A673 (cell line): ENCODE measurements at regions not wholly inside any gene's neighbourhood (a gene's known extent, or its start where the extent isn't known, plus 50 kb on each side); places are given as distances from the start of the nearest gene placed in this dataset.

Source experiments
- BruUV-seq: library from RNA; stranded (reverse); fragments of 400-500 nt; replicated peaks from 2 replicates; lab custom pipeline; 2021; lab: Mats Ljungman, UMichigan
- CTCF ChIA-PET: fragments of 300-600 bp; sonication (Branson Sonifier 250); formaldehyde crosslinking; loops from one replicate; lab custom pipeline; 2022; ENCODE audit warnings: antibody characterized with exemption; lab: Charles Lee
- POLR2A ChIA-PET: fragments of 300-600 bp; sonication (Branson Sonifier 250); formaldehyde crosslinking; loops from one replicate; lab custom pipeline; 2022; ENCODE audit warnings: antibody characterized with exemption; ENCODE audit not compliant: low non-redundant PET; lab: Charles Lee
- DNase-seq: peaks from one replicate; pipeline ENCODE4 v3.0.0-alpha.2; 2015; ENCODE audit warnings: low spot score
- H3K27ac ChIP-seq: fragments of 200-600 bp; sonication (generic); 2 replicates; pipeline ENCODE4 v1.5.1; 2016; ENCODE audit warnings: mixed run types, low read depth, mild to moderate bottlenecking, mixed read lengths, antibody characterized with exemption, low read length; ENCODE audit not compliant: poor library complexity, severe bottlenecking
- H3K27me3 ChIP-seq: fragments of 200-600 bp; sonication (generic); replicated peaks from 2 replicates; pipeline ENCODE4 v1.6.1; 2017; ENCODE audit warnings: mixed run types, low read depth, mild to moderate bottlenecking, mixed read lengths, antibody characterized with exemption, low read length; ENCODE audit not compliant: insufficient read depth, poor library complexity
- H3K36me3 ChIP-seq: fragments of 200-600 bp; sonication (generic); 2 replicates; pipeline ENCODE4 v1.6.1; 2016; ENCODE audit warnings: mixed run types, mild to moderate bottlenecking, mixed read lengths, antibody characterized with exemption, low read length; ENCODE audit not compliant: insufficient read depth, poor library complexity, severe bottlenecking
- H3K4me1 ChIP-seq: fragments of 200-600 bp; sonication (generic); 2 replicates; pipeline ENCODE4 v1.6.1; 2017; ENCODE audit warnings: mixed run types, mild to moderate bottlenecking, mixed read lengths, antibody characterized with exemption, low read length; ENCODE audit not compliant: insufficient read depth, poor library complexity, severe bottlenecking
- H3K4me3 ChIP-seq: fragments of 200-600 bp; sonication (generic); 2 replicates; pipeline ENCODE4 v1.5.1; 2016; ENCODE audit warnings: low read depth, mixed run types, mild to moderate bottlenecking, mixed read lengths, low read length; ENCODE audit not compliant: poor library complexity, severe bottlenecking
- H3K9me3 ChIP-seq: fragments of 200-600 bp; sonication (generic); 2 replicates; pipeline ENCODE4 v1.6.1; 2016; ENCODE audit warnings: mixed run types, low read depth, mild to moderate bottlenecking, mixed read lengths, antibody characterized with exemption, low read length; ENCODE audit not compliant: poor library complexity, severe bottlenecking
- EZH2 ChIP-seq: fragments of 200-600 bp; sonication (generic); IDR thresholded peaks from 2 replicates; pipeline ENCODE4 v1.6.1; 2017; ENCODE audit warnings: borderline replicate concordance, low read depth, mild to moderate bottlenecking, mixed read lengths, antibody characterized with exemption, low read length; ENCODE audit not compliant: poor library complexity, severe bottlenecking
- intact Hi-C: fragments of 100-400 bp; cut with micrococcal nuclease; formaldehyde crosslinking; loops from one replicate; pipeline ENCODE4 v1.10.0; 2022; ENCODE audit not compliant: unreplicated experiment
- TF ChIP-seq, protein P1 (sequence below): fragments of 300-800, 200-600 bp; sonication (generic); conservative IDR thresholded peaks from 2 replicates; pipeline ENCODE4 v1.5.1; 2017; ENCODE audit warnings: low read depth, mild to moderate bottlenecking, antibody characterized with exemption, low read length, moderate library complexity, mixed read lengths

DNA sequence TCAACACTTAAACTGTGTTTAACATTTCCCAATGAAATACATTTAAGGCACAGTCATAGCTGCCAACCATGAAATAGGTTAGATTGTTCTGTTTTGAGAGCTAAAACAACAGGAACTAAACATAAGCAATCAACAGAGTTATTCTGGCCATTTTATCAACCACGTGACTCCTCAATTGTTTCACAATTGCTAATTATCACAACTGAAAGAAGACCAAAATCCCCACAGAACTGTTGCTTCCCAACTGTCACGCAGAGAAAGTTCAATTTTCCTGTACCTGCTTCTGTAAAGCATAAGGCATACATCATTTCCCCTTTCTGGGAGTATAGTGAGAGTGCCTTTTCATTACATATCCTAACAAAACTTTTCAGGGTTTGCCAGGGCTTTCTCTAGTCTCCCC, 248.6 kb downstream of the EPHA4 start:
- no peak for TF ChIP-seq EZH2
- TF ChIP-seq, protein P1, sequence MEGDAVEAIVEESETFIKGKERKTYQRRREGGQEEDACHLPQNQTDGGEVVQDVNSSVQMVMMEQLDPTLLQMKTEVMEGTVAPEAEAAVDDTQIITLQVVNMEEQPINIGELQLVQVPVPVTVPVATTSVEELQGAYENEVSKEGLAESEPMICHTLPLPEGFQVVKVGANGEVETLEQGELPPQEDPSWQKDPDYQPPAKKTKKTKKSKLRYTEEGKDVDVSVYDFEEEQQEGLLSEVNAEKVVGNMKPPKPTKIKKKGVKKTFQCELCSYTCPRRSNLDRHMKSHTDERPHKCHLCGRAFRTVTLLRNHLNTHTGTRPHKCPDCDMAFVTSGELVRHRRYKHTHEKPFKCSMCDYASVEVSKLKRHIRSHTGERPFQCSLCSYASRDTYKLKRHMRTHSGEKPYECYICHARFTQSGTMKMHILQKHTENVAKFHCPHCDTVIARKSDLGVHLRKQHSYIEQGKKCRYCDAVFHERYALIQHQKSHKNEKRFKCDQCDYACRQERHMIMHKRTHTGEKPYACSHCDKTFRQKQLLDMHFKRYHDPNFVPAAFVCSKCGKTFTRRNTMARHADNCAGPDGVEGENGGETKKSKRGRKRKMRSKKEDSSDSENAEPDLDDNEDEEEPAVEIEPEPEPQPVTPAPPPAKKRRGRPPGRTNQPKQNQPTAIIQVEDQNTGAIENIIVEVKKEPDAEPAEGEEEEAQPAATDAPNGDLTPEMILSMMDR, result no peak
- Histone ChIP-seq H3K4me3 (no peak overlapping the region), H3K27me3 (no peaks in the 10 kb centered on the region), H3K9me3 (no peaks in the 10 kb centered on the region), H3K36me3 (no peaks in the 10 kb centered on the region), H3K4me1 (no peaks in the 10 kb centered on the region), H3K27ac (no peak overlapping the region)
- ChIA-PET CTCF (no interaction called here), POLR2A (no interaction called here)
- DNase-seq, result no peak
- BruUV-seq, result no TSS peak
- intact Hi-C loops, result no loop called here

DNA sequence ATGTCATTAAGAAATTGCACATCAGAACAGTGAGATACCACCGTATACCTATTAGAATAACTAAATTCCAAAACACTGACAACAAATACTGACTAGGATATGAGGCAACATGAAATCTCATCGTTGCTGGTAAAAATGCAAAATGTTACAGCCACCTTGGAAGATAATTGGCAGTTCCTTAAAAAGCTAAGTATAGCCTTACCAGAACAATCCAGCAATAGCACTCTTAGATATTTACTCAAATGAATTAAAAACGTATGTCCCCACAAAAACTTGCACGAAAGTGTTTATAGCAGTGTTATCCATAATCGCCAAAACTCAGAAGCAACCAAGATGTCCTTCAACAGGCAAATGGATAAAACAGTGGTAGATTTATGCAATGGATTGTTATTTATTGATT, 241.7 kb downstream of the EPHA4 start:
- POLR2A ChIA-PET, result no interaction called here
- intact Hi-C loops, result no loop called here
- H3K27me3 ChIP-seq, result no peaks in the 10 kb centered on the region

DNA sequence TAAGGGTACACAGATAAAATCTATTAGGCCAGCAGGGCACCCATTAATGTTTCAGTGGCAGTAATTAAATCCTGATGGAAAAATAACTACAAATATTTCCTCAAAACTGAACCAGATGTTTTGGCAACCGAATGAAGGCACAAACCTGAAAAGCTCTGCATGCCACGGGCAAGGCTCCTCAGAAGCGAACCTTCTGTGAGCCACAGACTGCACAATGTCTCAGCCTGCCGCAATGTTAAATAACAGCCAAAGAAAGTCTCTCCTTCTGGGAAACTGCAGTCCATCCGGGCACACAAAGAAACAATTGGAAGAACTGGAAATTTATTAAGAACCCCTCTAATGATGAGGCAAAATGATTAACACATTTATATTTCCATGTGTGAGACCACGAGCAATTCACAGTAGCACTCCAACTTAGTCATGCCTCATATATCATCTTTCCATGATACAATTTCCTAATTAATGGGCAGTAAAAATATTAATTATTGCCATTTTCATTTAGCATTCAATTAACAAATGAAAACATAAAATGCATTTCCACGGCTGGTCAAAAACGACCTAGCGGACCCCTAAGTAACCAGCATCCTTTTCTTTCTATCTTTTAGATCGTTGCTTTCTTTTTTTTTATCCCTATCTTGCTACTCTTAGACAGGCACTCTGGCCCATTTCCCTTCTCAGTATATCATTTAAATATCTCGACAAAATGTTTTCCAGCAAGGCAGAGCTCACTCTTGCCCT, 237.5 kb downstream of the EPHA4 start:
- TF ChIP-seq, protein P1, result no peak
- no peak for TF ChIP-seq EZH2
- ChIA-PET POLR2A (no interaction called here), CTCF (no interaction called here)
- intact Hi-C loops, result no loop called here
- Histone ChIP-seq H3K27me3 (no peaks in the 10 kb centered on the region), H3K27ac (no peak overlapping the region), H3K9me3 (no peaks in the 10 kb centered on the region), H3K4me3 (no peak overlapping the region), H3K36me3 (no peaks in the 10 kb centered on the region), H3K4me1 (no peaks in the 10 kb centered on the region)
- DNase-seq, result no peak
- no TSS peak for BruUV-seq

More for the DNA sequence above, 241.7 kb downstream of the EPHA4 start:
- no TSS peak for BruUV-seq
- Histone ChIP-seq H3K9me3 (no peaks in the 10 kb centered on the region), H3K36me3 (no peaks in the 10 kb centered on the region), H3K27ac (no peak overlapping the region), H3K4me1 (no peaks in the 10 kb centered on the region), H3K4me3 (no peak overlapping the region)
- no peak for DNase-seq
- CTCF ChIA-PET, result no interaction called here
- TF ChIP-seq EZH2, result no peak
- TF ChIP-seq, protein P1, result no peak
